ENCODE measurements at regions not wholly inside any gene's neighbourhood (a gene's known extent, or its start where the extent isn't known, plus 50 kb on each side); places are given as distances from the start of the nearest gene placed in this dataset.

- no peak for DNase-seq
Observed at GRCh38 chr9:85884256-85884655, 56.7 kb upstream of the NAA35 start.

GRCh38 chr9:85890962-85891361 lies 50.0 kb upstream of the NAA35 start:
- DNase-seq = no peak

Measured in CD4-positive, alpha-beta T cell treated with Interleukin-15 for 1 hour (primary cell).